VCaP (cell line): ENCODE measurements at regions not wholly inside any gene's neighbourhood (a gene's known extent, or its start where the extent isn't known, plus 50 kb on each side); places are given as distances from the start of the nearest gene placed in this dataset.

Source experiments
- H3K27ac ChIP-seq: fragments of 450-650 bp; 2 replicates; pipeline ENCODE4 v1.5.1; 2017
- CTCF ChIP-seq: fragments of 450-650 bp; conservative IDR thresholded peaks from 2 replicates; pipeline ENCODE4 v1.5.1; 2017; ENCODE audit warnings: mild to moderate bottlenecking, moderate library complexity

GRCh38 chr2:228841475-228841874, 429.6 kb downstream of the PID1 start:
- TF ChIP-seq CTCF, result no peak

GRCh38 chr2:228840743-228841114, 430.4 kb downstream of the PID1 start:
- H3K27ac ChIP-seq, result no peak overlapping the region
- no peak for TF ChIP-seq CTCF

More at GRCh38 chr2:228841475-228841874, 429.6 kb downstream of the PID1 start:
- no peak overlapping the region for H3K27ac ChIP-seq

DNA sequence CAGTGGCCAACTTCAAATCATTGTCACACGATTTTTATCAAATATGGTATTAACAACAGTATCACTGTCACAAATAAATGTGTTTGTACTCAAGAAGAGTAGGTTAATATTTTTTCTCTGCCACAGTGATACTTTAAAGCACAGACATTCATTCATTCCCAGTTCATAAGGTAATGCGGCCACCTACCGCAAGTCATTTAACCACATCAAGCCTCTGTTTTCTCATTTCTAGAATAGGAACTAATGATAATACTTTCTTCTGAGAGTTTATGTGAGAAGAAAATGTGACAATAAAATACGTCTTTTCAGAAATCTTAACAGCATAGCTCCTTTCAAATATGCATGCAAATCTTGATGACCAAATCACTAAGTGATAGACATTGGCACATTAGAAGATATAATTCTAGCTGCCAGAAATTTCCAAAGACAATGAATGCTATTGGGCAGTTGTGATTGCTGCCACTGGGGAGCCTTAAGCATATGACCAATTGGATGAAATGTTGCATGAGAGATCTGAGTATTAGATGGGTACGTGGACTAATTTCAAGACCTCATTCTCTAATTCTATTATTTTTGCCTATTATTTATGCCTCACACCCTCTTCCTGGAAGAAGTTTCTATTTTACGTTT, 430.9 kb downstream of the PID1 start:
- H3K27ac ChIP-seq, result no peak overlapping the region
- TF ChIP-seq CTCF, result no peak

GRCh38 chr2:228839421-228839876, 431.6 kb downstream of the PID1 start:
- no peak overlapping the region for H3K27ac ChIP-seq
- no peak for TF ChIP-seq CTCF

DNA sequence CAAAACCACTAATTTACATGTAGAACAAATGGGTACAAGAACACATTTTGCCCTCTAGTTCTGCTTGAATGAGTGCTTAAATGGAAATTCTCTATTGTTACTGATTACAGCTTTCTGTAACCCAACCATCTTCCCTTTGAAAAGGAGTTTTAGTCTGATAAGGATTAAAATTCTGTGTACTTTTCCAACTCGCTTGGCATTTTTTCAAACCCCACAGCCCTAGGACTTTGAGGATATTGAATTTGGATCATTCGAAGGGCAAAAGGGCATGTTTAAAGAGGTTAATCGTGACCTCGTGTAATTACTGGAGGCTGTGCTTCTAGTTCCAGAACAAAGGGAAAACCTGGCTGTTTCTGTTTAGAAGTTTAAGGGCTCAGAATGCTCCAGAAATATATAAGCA, 432.3 kb downstream of the PID1 start:
- no peak for TF ChIP-seq CTCF
- H3K27ac ChIP-seq, result no peak overlapping the region

GRCh38 chr2:228828397-228828796, 442.7 kb downstream of the PID1 start:
- no peak overlapping the region for H3K27ac ChIP-seq
- TF ChIP-seq CTCF, result no peak

GRCh38 chr2:228827056-228827700, 443.9 kb downstream of the PID1 start:
- H3K27ac ChIP-seq, result no peak overlapping the region
- TF ChIP-seq CTCF, result no peak
